Peyer's patch (tissue), 4 donors: ENCODE measurements at regions not wholly inside any gene's neighbourhood (a gene's known extent, or its start where the extent isn't known, plus 50 kb on each side); places are given as distances from the start of the nearest gene placed in this dataset.

Source experiments
- POLR2A ChIP-seq, 2 donors: fragments of 450-650 bp; IDR thresholded peaks; one replicate each; pipeline ENCODE4 v1.5.1; 2017; ENCODE audit warnings: antibody characterized with exemption in 2 of 2, mild to moderate bottlenecking in 2 of 2, moderate library complexity in 2 of 2
- TF ChIP-seq, protein P1 (sequence below), 6 experiments: fragments of 450-650 bp in 4 of 6; fragments of 200-600 bp in 2 of 6; sonication (generic) in 1 of 6; IDR thresholded peaks; one replicate each; pipeline ENCODE4 v1.5.1; 2017 to 2019; ENCODE audit warnings: antibody characterized with exemption in 6 of 6, mild to moderate bottlenecking in 3 of 6, moderate library complexity in 1 of 6

DNA sequence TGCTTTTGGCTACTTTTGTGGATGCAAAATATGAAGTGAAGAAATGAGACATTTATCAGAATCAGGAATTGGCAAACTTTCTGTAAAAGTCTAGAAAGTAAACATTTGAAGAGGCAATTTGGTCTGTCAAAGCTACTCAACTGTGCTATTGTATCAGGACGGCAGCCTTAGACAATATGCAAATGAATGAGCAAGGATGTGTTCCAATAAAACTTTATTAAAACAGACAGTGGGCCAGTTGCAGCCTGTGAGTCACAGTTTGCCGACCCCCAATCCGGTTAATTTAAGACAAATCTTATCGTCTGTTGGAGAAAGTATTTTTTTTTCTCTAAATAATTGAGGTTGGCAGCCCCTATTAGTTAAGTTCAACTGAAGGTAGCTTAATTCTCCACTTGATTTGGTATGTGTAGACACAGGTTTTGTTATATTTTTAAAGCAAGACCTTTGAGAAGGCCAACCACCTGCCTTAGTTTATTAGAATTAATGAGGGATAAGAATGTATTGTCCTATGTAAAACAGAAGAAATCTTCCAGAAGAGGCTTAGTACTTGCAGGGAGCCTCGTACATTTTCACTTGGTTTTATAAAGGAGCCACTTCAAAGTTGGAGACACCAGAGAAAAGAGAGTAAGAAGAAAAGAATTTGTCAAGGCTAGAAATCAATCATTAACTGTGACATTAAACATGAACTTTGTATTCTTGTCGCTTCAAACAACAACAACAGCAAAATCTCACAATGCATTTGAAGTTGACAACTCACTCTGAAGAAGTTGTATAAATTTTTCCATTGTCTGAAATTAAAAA is 81.6 kb upstream of the FAT1 start:
- TF ChIP-seq, protein P1, sequence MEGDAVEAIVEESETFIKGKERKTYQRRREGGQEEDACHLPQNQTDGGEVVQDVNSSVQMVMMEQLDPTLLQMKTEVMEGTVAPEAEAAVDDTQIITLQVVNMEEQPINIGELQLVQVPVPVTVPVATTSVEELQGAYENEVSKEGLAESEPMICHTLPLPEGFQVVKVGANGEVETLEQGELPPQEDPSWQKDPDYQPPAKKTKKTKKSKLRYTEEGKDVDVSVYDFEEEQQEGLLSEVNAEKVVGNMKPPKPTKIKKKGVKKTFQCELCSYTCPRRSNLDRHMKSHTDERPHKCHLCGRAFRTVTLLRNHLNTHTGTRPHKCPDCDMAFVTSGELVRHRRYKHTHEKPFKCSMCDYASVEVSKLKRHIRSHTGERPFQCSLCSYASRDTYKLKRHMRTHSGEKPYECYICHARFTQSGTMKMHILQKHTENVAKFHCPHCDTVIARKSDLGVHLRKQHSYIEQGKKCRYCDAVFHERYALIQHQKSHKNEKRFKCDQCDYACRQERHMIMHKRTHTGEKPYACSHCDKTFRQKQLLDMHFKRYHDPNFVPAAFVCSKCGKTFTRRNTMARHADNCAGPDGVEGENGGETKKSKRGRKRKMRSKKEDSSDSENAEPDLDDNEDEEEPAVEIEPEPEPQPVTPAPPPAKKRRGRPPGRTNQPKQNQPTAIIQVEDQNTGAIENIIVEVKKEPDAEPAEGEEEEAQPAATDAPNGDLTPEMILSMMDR (IDR thresholded peaks at IDR 0.05): no peak
- no peak for TF ChIP-seq POLR2A (IDR thresholded peaks at IDR 0.05)
